ENCODE measurements at regions not wholly inside any gene's neighbourhood (a gene's known extent, or its start where the extent isn't known, plus 50 kb on each side); places are given as distances from the start of the nearest gene placed in this dataset.
A peak's percentile ranks its signal among the peaks of the same experiment; 100 is the strongest.
"Not testable (repeated sequence)": the region's sequence is repeated elsewhere in the genome, so short reads cannot be mapped to it uniquely, and the experiment has no call there.

DNA sequence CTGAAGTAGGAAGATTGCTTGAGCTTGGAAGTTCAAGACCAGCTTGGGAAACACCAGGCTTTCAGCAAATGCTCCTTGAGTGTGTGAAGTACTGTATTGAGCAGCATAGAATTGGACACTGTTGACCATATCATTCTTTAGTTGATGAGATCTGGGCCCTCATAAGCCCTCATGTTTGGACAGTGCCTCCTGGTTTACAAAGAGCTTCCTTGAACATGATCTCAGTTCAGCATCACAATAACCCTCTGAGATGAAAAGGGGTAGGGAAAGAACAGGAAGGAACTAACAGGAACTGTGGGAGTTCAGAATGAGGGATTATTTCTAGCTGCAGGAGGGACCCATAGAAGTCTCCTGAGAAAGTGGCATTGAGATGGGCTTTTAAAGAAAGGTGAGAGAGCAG lies 153.2 kb downstream of the C12orf75 start:
- DNase-seq: no peak

DNA sequence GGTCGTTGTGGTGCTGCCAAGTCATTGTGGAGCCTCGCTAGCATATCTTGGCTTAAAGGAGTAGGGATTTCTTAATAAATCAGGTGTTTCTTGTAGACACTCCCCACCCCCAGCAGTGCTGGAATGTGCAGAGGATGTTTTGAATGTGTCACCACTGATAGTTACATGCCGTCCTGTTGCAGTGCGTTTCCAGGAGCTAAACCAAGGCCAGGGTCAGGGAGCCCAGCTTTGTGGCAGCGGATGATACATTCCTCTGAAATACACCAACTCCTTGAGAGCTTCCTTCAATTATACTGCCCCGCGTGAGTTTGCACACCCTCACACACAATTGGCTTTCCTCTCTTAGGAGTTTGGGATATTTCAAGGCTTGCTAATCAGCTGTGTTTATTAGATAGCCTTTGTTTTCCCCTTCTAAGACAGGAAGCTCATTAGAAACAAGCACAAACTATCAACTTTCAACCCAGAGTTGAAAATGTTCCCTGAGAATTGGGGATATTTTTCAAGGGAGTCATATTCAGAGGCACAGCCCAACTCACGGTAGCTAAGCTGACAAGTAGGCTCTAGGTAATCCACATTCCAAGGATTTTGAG lies 154.9 kb downstream of the C12orf75 start:
- DNase-seq: no peak

DNA sequence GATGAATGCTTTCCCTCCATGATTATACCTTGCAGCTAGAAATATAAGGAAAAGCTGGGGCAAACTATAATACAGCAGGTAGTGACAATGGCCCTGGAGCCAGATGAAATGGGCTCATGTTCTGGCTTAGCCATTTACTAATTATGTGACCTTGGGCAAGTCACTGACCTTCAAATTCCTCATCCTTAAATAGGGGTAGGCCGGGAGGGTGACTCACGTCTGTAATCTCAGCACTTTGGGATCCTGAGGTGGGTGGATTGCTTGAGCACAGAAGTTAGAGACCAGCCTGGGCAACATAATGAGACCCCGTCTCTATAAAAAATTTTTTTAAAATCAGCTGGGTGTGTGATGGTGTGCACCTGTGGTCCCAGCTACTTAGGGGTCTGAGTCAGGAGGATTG lies 155.4 kb downstream of the C12orf75 start:
- DNase-seq: no peak

DNA sequence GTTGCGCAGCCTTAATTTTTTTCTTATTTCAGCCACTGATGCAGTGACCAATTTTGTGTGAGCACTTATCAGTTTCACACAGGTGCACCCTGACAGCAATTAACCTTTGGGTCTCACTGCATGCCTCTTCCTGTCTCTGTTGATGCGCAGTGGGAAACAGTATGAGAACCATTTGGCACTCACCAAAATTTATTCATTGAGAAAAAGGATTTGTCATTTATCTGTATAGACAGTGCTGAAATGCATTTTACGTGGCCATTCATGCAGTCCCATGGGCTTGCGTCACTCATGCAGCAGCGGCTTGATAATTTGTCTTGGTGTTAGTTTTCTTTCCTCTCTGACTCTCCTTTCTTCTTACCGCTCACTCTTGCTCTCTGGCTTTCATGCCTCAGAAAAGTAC lies 157.5 kb downstream of the C12orf75 start:
- no peak for DNase-seq

DNA sequence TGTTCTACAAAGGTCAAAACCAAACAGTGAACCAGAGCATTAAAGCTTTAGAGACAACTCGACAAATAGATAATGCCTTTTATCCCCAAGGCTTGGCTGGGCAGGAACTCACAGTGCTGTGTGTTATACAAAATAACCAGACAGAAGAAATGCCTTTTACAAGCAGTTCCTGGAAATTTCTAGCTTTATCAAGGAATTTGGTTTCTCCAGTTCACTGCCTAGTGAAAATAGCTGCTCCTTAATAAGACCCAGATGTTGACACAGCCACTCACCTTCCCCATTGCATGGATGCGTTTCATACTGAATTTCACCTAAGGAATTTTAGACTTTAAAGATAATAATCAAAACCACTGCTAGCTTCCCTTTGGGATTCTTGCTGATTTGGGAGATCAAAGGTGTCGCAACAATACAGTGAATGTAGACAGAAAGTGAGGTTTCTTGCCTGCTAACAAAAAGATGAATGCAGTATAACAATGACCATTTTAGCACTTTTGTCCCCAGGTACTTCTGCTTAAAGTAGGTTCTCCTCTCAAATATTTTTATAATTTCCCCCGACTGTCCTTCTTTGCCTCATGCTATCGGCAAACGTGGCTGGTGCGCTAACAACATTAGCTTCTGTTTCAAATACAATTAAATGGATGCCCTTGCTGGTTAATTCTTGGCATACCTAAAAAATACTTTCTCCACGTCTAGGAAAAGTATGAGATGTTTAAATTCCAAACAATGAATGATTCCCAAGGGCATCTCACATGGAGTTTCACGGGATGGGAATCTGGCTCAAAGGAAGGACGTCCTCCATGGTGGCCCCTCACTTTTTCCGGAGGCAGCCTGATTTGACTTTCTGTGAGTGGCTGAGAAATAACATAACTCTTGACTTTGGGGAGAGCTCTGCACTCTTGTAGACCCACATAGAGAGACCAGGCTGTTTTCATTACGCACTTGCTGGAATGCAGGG lies 162.4 kb downstream of the C12orf75 start:
- DNase-seq: no peak

DNA sequence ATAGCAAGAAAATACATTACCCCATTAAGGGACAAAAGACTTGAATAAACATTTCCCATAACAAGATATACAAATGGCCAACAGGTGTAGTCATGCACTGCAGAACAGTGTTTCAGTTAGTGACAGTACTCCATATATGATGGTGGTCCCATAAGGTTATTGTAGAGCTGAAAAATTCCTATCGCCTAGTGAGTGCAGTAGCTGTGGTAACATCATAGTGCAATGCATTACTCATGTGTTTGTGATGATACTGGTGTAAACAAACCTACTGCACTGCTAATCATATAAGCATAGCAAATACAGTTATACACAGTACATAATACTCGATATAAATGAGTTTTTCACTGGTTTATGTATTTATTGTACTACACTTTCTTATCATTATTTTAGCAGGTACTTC lies 168.7 kb downstream of the C12orf75 start:
- no peak for DNase-seq

DNA sequence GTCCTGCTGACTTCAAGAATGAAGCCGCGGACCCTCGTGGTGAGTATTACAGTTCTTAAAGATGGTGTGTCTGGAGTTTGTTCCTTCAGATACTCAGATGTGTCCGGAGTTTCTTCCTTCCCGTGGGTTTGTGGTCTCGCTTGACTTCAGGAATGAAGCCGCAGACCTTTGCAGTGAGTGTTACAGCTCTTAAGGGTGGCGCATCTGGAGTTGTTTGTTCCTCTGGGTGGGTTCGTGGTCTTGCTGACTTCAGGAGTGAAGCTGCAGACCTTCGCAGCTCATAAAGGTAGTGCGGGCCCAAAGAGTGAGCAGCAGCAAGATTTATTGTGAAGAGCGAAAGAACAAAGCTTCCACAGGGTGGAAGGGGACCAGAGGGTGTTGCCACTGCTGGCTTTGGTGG lies 170.2 kb downstream of the C12orf75 start:
- DNase-seq: not testable (repeated sequence)

DNA sequence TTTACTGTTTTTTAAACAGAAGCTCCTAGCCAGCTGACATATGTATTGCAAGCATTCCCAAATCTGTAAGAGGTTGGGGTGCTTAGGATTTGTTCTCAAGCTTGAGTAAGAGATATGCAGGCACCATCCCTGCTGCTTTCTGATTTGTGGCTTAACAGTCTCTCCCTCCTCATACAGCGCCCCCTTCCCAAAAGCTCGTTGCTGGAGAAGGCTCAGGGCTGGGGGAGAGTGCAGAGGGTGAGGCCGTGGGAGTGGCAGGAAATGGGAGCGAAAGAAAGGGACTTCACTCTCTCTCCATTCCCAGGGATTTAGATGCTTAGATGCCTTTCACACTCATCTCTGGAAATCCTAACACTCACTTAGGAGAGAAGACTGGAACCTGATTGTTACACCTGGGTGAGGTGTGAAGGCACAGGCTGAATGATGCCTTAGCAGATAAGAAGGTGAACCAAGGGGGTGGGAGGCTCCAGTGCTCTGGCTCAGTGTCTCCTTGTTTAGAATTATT lies 172.0 kb downstream of the C12orf75 start:
- DNase-seq: no peak

DNA sequence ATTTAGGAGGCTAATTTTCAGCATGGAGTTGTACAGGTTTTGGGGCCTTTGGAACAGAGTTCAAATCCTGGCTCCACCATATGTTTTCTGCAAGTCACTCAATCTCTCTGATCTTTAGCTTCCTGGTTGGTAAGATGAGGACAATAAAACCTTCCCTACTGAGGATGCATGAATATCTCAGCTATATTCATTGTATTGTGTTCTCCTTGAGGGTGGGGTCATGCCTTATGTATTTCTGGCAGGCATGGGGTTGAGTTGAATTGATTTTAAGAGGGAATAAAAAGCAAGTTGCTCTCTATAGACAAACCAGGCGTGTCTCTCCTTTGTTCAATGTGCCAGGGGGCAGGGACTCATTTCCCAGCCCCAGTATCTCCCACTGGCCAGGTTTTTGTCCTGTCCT lies 173.1 kb downstream of the C12orf75 start:
- no peak for DNase-seq

DNA sequence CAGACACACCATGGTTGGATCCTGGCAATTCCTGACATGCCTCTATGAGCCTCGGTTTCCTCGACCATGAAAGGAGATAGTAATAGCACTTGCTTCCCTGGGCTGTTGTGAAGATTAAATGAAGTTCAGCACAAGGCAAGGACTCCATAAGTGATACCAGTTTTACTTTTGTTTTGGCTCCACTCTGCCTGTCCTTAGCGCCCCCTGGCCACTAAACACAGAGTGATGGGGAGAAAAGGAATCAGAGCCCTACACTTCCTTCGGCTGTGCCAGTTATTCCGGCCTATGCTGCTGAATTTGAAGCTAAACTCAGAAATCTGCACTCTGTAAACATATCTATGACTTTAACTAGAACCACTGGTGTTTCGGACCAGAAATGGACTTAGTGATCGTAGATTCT lies 173.8 kb downstream of the C12orf75 start:
- no peak for DNase-seq

DNA sequence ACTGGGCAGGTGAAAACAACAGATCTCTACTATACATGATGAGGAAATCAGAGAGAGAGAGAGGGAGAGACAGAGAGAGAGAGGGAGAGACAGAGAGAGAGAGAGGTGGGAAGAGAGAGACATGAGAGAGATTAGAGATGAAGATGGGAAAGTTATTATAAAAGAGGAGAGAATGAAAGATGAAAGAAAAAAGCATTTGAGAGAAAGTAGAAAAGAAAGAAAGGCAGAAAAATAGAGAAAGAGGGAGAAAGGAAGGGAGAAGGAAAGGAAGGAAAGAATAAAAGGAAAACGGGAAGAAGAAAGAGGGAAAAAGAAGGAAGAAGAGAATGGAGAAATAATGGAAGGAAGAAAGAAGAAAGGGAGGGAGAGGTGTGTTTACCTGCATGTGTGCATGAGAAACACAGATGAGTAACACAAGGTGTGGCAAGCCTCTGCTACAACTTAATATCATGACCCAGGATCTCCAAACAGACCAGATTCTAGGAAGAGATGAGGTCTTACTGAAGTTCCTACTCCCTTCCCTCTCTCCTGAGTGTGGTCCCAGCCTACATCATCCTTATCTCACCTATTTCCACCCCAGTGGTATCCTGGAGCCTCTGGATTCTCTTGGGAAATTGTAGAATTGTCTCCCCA lies 176.3 kb downstream of the C12orf75 start:
- DNase-seq: no peak

DNA sequence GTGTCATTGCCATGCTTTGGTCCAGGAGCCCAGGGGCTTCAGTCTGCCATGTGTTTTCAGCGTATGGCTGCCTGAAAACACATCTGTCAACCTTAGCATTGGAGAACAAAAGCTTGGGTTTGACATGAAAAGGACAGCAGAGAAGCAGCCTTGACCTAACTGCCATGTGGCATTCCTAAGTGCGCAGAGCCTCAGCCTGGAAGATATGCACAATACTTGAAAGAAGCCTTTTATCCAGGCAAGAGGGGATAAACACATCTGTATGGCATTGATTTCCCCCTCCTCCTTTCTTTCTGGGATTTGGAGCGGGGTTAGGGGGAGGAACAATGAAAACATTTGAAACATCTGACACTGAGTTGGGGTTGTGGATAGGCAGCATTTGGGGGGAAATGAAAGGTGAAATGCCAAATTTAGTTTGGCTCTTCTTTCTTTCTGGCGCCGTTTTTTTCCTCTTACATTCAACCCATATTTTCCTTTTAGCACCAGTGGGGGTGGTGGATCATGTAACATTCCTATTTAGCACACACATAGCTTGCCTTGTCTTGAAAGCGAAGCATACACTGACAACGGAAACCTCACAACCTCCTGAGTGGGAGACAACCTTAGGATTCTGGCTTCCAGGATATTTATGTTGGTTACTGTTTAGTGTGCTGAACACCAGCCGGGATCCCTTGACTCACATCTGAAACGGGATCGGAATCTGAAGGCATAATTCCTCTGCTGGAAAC lies 177.0 kb downstream of the C12orf75 start:
- peak; percentile 36 for DNase-seq

DNA sequence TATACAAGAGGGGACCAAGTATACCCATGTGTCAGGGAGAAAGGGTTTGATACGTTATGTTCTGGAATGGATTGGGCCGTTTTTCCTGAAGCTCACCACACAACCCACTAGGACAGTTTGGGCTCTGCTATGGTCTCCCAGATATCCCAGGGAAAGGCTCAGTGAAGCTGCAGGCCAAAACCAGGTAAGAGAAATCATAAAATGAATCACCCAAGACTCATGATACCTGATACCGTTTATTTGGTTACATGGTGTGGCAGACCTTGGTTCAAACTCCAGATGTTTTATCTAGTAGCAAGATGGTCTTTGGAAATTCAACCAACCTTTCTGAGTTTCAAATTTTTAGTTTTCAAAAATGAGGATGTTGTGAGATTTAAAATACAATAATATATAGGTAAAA lies 177.6 kb downstream of the C12orf75 start:
- DNase-seq: no peak

DNA sequence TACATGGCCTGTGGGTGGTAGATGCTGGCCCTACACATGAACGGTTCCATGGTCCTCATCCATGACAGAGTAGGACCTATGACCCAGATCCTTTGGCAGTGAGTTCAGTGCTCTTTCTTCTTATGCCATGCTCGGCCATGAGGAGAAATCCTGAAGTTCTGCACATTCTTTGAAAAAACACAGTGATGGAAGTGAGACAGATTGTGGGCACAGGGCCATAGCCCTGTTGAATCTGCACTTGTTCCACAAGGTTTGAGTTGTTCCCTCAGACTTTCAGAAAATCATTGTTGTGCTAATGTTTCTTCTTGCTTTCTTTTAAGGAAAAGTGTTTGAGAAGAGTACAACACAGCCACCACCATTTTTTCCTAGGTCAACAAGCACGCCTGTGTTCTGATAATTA lies 180.0 kb downstream of the C12orf75 start:
- DNase-seq: no peak

DNA sequence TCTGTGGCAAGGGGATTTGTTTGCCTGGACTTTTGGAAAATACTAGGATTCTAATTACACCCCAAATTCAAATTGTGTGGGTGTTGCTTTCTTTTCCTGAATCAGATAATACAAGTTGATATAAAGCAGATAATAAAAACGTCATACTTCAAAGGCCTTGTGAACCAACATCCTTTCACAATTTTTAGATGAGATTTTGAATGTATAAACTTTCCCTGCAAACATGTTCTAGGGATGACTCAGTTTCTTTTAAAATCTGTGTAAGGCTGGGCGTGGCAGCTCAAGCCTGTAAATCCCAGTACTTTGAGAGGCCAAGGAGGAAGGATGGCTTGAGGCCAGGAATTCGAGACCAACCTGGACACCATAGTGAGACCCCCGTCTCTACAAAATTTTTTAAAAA lies 182.4 kb downstream of the C12orf75 start:
- DNase-seq: not testable (repeated sequence)

DNA sequence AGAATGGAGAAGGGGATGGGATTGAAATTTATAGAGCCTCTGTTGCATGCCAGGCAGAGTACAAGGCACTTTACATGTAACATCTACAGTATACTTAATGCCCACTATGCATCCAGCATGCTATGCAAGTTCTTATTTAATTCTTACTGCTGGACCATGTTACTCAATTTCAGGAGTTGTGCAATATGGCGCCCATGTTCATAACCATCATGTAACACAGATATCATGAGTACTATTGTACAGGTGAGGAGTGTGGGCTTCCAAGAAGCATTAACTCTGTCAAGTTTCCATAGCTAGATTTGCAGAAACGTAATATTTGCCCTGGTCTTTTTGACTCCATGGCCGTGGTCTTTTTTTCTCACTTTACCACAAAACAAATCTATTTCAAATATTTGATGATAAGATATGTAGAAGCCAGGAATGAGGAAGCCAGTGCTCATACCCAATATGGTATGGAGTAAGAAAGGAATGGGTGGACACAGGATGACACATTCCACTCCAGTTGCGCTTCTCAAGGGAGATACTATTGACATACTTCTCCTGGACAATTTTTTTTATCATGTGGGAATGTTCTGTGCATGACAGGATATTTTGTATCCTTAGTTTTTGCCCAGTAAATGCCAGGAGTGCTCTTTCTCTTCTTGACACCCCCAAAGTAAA lies 191.8 kb downstream of the C12orf75 start:
- no peak for DNase-seq

DNA sequence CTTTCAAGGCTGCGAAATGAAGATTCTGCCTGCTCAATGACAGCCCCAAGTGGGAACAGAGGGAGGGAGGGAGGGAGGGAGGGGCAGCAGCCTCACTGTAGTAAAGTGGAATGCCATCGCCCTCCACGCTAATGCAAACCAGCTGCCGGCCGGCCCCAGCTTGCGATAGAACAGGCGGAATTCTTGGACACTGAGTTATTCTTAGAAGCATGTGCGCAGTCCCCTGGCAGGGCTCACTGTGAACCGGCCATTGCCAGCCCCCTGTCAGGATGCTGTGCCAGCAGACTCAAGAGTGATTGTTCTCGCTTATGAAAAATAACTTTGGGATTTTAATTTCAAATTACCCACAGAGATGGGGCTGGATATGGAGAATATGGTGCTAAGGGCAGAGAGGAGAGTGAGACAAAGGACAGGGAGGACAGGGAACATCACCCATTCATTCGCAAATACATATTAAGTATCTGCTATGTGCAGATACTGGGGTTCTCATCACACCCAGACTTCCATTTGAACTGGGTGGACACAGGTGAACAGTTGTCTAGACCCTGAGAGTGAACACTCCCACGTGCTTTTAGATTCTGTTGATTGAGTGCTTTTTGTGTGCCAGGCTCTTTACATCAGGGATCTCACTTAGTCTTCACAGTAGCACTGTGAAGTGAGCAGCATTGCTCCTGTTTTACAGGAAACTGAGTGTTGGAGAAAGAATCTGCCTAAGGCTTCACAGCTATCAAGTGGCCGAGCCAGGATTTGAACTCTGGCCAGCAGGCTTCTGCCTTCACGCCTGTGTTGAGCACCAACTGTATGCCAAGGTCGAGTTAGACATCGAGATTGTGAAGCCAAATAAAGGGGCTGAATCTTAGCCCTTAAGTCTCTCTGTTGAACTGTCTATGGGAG lies 192.9 kb downstream of the C12orf75 start:
- peak; percentile 68 for DNase-seq

DNA sequence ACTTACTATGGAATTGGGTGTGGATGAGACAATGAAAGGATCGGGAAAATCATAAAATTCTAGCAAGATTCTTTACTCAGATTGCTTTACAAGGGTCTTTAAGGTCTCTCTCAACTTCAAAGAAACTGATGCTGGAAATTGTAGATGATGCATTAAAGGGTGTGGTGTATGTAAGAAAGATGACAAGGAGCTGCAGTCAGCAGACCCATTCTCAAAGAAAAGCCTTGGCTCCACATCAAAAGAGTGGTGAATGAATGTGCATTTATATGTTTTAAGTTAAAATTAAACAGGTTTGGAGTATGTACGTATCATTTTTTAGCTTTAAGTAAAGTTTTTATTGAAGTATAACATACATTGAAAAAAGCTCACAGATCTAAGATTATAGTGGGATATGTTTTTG lies 194.5 kb downstream of the C12orf75 start:
- no peak for DNase-seq

DNA sequence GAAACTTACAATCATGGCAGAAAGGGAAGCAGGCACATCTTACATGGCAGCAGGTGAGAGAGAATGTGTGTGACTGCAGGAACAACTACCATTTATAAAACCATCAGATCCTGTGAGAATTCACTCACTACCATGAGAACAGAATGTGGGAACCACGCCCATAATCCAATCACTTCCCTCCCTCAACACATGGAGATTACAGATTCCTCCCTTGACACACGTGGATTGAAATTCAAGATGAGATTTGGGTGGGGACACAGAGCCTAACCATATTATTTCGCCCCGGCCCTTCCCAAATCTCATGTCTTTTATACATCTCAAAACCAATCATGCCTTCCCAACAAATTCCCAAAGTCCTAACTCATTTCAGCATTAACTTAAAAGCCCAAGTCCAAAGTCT lies 203.6 kb downstream of the C12orf75 start:
- DNase-seq: no peak

DNA sequence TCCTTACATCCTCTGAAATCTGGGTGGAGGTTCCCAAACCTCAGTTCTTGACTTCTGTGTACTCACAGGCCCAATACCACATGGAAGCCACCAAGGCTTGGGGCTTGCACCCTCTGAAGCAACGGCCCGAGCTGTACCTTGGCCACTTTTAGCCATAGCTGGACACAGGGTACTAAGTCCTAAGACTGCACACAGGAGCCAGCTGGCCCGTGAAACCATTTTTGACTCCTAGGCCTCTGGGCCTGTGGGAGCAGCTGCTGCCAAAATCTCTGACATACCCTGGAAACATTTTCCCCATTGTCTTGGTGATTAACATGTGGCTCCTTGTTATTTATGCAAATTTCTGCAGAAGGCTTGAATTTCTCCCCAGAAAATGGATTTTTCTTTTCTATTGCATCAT lies 204.5 kb downstream of the C12orf75 start:
- not testable (repeated sequence) for DNase-seq

DNA sequence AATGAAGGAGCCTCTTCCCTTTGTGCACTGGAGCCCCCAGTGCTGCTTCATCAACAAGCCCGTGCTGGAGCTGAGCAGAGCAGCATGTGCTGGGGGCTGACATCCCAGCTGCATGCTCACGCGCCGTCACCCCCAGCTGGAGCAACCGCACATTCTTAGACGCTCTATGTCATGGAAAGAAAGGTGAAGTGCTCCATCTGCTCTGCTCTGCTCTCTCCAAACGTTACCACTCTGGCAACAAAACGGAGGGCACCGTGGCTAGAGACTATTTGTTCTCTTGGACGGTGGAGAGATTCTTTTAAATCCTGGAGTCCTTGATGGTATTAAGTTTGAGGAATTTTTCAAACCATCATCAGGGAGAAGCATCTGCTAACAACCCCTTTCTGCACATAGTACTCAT lies 208.4 kb downstream of the C12orf75 start:
- no peak for DNase-seq

Measured in retina (tissue), 1 donor.